ENCODE measurements at regions not wholly inside any gene's neighbourhood (a gene's known extent, or its start where the extent isn't known, plus 50 kb on each side); places are given as distances from the start of the nearest gene placed in this dataset.

DNA sequence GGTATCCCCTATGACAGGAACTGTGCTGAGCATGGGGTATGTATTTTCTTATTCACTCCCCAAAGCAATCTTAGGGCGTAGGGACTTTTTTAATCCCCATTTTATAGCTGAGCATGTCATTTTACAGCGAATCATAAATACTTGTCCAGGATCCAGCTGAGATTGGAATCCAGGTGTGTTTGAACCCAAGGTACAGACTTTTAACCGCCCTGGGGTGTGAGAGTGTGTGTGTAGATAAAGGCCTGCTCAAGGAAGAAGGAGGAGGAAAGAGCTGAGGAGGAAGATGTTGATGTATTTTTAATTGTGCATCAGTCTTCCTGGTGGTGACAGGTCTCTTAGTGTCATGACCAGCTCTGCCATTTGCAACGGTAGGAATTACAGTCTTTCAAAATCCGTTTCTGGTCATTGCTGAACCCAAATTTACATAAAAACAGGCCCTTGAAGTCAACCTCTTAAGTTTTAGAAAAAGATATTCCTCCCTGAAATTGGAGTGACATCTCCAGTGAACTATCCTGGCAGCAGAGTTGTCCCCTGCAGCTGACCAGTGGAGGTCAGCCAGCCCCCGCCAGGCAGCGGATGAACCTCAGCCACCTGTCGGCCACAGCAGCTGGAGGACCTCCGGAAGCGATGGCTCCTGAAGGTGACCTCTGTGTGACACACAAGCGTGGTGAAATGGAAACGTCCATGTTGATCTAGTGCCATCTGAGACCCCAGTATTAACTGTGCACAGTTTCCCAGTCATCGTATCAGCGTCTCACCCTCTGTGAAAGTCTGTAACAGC, 92.8 kb upstream of the MITF start:
- TF ChIP-seq, protein P1, sequence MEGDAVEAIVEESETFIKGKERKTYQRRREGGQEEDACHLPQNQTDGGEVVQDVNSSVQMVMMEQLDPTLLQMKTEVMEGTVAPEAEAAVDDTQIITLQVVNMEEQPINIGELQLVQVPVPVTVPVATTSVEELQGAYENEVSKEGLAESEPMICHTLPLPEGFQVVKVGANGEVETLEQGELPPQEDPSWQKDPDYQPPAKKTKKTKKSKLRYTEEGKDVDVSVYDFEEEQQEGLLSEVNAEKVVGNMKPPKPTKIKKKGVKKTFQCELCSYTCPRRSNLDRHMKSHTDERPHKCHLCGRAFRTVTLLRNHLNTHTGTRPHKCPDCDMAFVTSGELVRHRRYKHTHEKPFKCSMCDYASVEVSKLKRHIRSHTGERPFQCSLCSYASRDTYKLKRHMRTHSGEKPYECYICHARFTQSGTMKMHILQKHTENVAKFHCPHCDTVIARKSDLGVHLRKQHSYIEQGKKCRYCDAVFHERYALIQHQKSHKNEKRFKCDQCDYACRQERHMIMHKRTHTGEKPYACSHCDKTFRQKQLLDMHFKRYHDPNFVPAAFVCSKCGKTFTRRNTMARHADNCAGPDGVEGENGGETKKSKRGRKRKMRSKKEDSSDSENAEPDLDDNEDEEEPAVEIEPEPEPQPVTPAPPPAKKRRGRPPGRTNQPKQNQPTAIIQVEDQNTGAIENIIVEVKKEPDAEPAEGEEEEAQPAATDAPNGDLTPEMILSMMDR (IDR thresholded peaks at IDR 0.05; ENCODE audit: low read depth, low read length), result no peak
- no peak for TF ChIP-seq EZH2phosphoT487 (IDR thresholded peaks at IDR 0.05; ENCODE audit: low read depth)

Measured in OCI-LY3 (cell line).